GM10248 (cell line): ENCODE measurements at regions not wholly inside any gene's neighbourhood (a gene's known extent, or its start where the extent isn't known, plus 50 kb on each side); places are given as distances from the start of the nearest gene placed in this dataset.

Experiments used
- CTCF ChIA-PET: fragments of 300-600 bp; sonication (Branson Sonifier 250); formaldehyde crosslinking; extraction: SDS; loops from one replicate; lab custom pipeline; 2021; ENCODE audit warnings: antibody characterized with exemption; lab: Yijun Ruan, JAX
- POLR2A ChIA-PET: fragments of 350-650 bp; sonication (Branson Sonifier 250); formaldehyde crosslinking; extraction: SDS; loops from one replicate; lab custom pipeline; 2020; ENCODE audit warnings: antibody characterized with exemption; lab: Yijun Ruan, JAX
- DNase-seq: peaks from one replicate; pipeline ENCODE4 v3.0.0; 2012; ENCODE audit errors: extremely low spot score
- CTCF ChIP-seq: IDR thresholded peaks from 2 replicates; pipeline ENCODE4 v1.5.1; 2012; ENCODE audit warnings: mild to moderate bottlenecking, low read depth; ENCODE audit errors: extremely low read depth, missing control alignments, control extremely low read depth

GRCh38 chr1:101158424-101158823 is 78.4 kb upstream of the S1PR1 start:
- no peak for TF ChIP-seq CTCF
- CTCF ChIA-PET = no interaction called here
- POLR2A ChIA-PET = no interaction called here
- no peak for DNase-seq

DNA sequence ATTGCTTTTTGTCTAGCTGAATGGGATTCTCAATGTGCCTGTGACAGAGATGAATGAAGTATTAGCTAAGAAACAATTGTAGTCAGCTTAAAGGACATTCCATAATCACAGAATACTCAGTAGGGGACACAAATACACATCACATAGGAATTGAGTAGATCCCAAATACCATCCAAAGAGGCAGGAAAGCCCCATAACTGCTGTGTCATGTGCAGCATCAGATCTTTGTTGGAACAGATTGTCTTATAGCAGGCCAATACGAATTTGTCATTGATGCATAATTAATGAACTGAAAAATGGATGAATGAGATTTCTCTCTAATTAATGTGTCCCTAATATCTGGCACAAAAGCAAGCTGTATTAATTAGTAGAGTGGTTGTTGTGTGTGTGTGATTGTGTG is 82.3 kb upstream of the S1PR1 start:
- no peak for DNase-seq
- ChIA-PET POLR2A (no interaction called here), CTCF (interaction anchor here (0.8 to 1.6 kb wide), 4 partner anchors 13 to 84 kb away, joined by 3 to 7 read pairs (median 4); no protein-coding TSS in a partner anchor)
- no peak for TF ChIP-seq CTCF

DNA sequence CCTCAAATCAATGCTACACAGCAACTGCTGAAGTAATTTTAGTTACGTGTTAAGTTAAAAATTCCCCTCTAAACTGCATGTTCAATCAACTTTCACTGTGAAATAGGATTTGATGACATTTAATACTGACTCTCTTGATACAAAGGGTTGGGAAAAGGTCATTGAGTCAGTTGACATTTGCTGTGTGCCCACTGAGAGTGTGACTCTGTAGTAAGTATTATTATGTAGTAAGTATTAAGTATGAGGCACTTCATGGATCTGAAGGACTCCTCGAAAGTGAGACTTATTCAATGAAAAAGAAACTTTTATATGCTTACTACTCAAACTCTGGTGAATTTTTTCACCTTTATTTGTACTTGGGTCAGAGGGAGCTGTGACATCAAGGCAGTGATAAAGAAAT is 83.1 kb upstream of the S1PR1 start:
- no peak for DNase-seq
- TF ChIP-seq CTCF = no peak
- ChIA-PET CTCF (interaction anchor here (0.8 to 0.9 kb wide), 2 partner anchors 14 to 18 kb away, joined by 3 read pairs; no protein-coding TSS in a partner anchor), POLR2A (no interaction called here)

DNA sequence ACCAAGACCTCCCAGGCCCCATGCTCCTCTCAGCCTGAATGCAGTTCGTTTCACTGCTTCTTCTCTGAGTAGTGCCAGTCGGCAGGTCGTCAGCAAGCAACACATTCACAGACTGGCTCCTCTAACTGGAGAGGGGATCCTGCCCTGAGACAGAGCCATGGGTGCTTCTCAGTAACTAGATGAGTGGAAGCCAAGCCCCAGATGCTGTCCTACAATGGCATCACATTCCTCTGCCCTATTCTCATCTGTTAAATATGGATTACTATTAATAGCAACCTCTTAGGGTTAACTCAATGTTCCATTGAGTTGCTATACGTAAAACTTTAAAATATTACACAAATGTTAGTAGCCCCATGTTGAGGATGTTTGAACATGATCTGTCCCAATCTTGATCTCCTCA is 84.2 kb upstream of the S1PR1 start:
- no peak for DNase-seq
- CTCF ChIA-PET = interaction anchor here (2.5 kb wide), 1 partner anchor 16 kb away, joined by 6 read pairs; no protein-coding TSS in a partner anchor
- TF ChIP-seq CTCF = no peak
- POLR2A ChIA-PET = no interaction called here

DNA sequence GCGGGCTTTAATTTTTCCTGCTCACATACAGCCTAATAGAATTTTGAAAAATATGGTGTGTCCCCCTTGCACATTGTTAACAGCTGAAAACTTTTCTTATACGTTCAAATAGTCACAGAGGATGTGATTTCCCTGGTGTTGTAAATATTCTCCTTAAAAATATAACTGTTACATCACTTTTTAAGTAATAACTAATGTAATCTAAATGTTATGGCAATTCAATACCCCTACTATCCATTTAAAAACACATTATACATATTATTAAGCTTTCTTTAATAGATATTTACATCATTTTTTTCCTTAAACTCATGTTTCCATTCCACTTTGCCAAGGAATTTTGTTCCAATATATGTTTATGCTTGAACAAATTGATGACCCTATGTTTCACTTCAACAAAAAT is 85.5 kb upstream of the S1PR1 start:
- CTCF ChIA-PET = interaction anchor here (1.2 to 2.5 kb wide), 4 partner anchors 12 to 29 kb away, joined by 3 to 6 read pairs (median 4); no protein-coding TSS in a partner anchor
- DNase-seq = no peak
- POLR2A ChIA-PET = no interaction called here
- TF ChIP-seq CTCF = no peak

- ChIA-PET CTCF (interaction anchor here (1.2 to 2.5 kb wide), 4 partner anchors 11 to 28 kb away, joined by 3 to 6 read pairs (median 4); no protein-coding TSS in a partner anchor), POLR2A (no interaction called here)
- no peak for TF ChIP-seq CTCF
- no peak for DNase-seq
These were observed 86.1 kb upstream of the S1PR1 start for GRCh38 chr1:101150670-101151069.
